ENCODE measurements at regions not wholly inside any gene's neighbourhood (a gene's known extent, or its start where the extent isn't known, plus 50 kb on each side); places are given as distances from the start of the nearest gene placed in this dataset.

GRCh38 chr2:10508038-10508437 lies 59.9 kb upstream of the ODC1 start:
- Histone ChIP-seq H3K9ac (ENCODE audit: control insufficient read depth, extremely low read depth, insufficient read depth, low read length) (no peak overlapping the region), H3K36me3 (ENCODE audit: control insufficient read depth in 2 of 2, extremely low read depth in 1 of 2, insufficient read depth in 2 of 2, low read length in 2 of 2) (no peaks in the 10 kb centered on the region), H2AFZ (ENCODE audit: control insufficient read depth, low read length) (no peak overlapping the region), H3K4me2 (ENCODE audit: control insufficient read depth, extremely low read depth, insufficient read depth, low read depth, low read length) (no peak overlapping the region), H3K27me3 (ENCODE audit: control insufficient read depth, extremely low read depth, insufficient read depth, low read length) (no peaks in the 10 kb centered on the region), H3K9me1 (ENCODE audit: control insufficient read depth, extremely low read depth, insufficient read depth, low read length) (no peaks in the 10 kb centered on the region), H4K20me1 (ENCODE audit: control insufficient read depth, extremely low read depth, insufficient read depth, low read length) (no peaks in the 10 kb centered on the region), H3K9me3 (ENCODE audit: control insufficient read depth, low read depth, low read length) (no peaks in the 10 kb centered on the region), H3K79me2 (ENCODE audit: control insufficient read depth, insufficient read depth, low read length) (no peaks in the 10 kb centered on the region), H3K4me3 (ENCODE audit: control insufficient read depth in 2 of 3, extremely low read depth in 1 of 3, insufficient read depth in 2 of 3, low read depth in 1 of 3, low read length in 3 of 3) (no peak overlapping the region), H3K27ac (ENCODE audit: control insufficient read depth, insufficient read depth, low read length) (no peak overlapping the region), H3K4me1 (ENCODE audit: control insufficient read depth, extremely low read depth, insufficient read depth, low read length) (no peaks in the 10 kb centered on the region)
- no peak for DNase-seq (ENCODE audit: low read depth, low spot score)
- dilution Hi-C loops (cut with MboI; ENCODE audit: extremely low pct_ligation_motif_present, low sequenced_read_pairs): no loop called here
- TF ChIP-seq, protein P1, sequence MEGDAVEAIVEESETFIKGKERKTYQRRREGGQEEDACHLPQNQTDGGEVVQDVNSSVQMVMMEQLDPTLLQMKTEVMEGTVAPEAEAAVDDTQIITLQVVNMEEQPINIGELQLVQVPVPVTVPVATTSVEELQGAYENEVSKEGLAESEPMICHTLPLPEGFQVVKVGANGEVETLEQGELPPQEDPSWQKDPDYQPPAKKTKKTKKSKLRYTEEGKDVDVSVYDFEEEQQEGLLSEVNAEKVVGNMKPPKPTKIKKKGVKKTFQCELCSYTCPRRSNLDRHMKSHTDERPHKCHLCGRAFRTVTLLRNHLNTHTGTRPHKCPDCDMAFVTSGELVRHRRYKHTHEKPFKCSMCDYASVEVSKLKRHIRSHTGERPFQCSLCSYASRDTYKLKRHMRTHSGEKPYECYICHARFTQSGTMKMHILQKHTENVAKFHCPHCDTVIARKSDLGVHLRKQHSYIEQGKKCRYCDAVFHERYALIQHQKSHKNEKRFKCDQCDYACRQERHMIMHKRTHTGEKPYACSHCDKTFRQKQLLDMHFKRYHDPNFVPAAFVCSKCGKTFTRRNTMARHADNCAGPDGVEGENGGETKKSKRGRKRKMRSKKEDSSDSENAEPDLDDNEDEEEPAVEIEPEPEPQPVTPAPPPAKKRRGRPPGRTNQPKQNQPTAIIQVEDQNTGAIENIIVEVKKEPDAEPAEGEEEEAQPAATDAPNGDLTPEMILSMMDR (optimal IDR thresholded peaks at IDR 0.05 in 1 of 3, IDR thresholded peaks at IDR 0.05 in 1 of 3, conservative IDR thresholded peaks at IDR 0.05 in 1 of 3; ENCODE audit: extremely low read depth in 1 of 3, insufficient read depth in 2 of 3, low read length in 3 of 3): no peak
- TF ChIP-seq EZH2 (IDR thresholded peaks at IDR 0.05; ENCODE audit: low read length): no peak
- FAIRE-seq: no peak

DNA sequence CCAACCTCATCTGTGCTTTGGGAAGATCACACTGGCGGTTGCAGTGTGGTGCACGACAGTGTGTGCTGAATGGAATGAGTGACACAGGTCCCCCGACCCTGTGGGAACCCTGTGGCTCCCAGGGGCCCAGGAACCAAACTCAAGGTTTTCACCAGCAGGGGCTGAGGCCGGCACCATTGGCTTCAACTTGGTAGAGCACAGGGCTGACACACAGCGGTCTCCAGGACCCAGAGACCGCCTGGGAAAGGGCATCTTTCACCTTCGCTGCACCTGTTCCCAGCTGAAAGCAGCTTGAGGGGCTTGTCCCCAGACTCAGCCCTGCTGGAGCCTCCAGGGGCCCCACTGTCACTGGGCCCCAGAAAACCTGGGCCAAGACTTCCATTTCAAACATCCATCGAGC lies 59.0 kb upstream of the ODC1 start:
- no peaks in the 10 kb centered on the region for H3K9me3 ChIP-seq (ENCODE audit: control insufficient read depth, low read depth, low read length)
- H3K36me3 ChIP-seq (ENCODE audit: control insufficient read depth in 2 of 2, extremely low read depth in 1 of 2, insufficient read depth in 2 of 2, low read length in 2 of 2): no peaks in the 10 kb centered on the region
- dilution Hi-C loops (cut with MboI; ENCODE audit: extremely low pct_ligation_motif_present, low sequenced_read_pairs): no loop called here

More for the DNA sequence above, 59.0 kb upstream of the ODC1 start:
- TF ChIP-seq, protein P1 (optimal IDR thresholded peaks at IDR 0.05 in 1 of 3, IDR thresholded peaks at IDR 0.05 in 1 of 3, conservative IDR thresholded peaks at IDR 0.05 in 1 of 3; ENCODE audit: extremely low read depth in 1 of 3, insufficient read depth in 2 of 3, low read length in 3 of 3): no peak
- Histone ChIP-seq H2AFZ (ENCODE audit: control insufficient read depth, low read length) (no peak overlapping the region), H4K20me1 (ENCODE audit: control insufficient read depth, extremely low read depth, insufficient read depth, low read length) (no peaks in the 10 kb centered on the region), H3K79me2 (ENCODE audit: control insufficient read depth, insufficient read depth, low read length) (no peaks in the 10 kb centered on the region), H3K27me3 (ENCODE audit: control insufficient read depth, extremely low read depth, insufficient read depth, low read length) (no peaks in the 10 kb centered on the region), H3K4me1 (ENCODE audit: control insufficient read depth, extremely low read depth, insufficient read depth, low read length) (no peaks in the 10 kb centered on the region), H3K27ac (ENCODE audit: control insufficient read depth, insufficient read depth, low read length) (no peak overlapping the region), H3K9me1 (ENCODE audit: control insufficient read depth, extremely low read depth, insufficient read depth, low read length) (no peaks in the 10 kb centered on the region), H3K9ac (ENCODE audit: control insufficient read depth, extremely low read depth, insufficient read depth, low read length) (no peak overlapping the region), H3K4me2 (ENCODE audit: control insufficient read depth, extremely low read depth, insufficient read depth, low read depth, low read length) (no peak overlapping the region), H3K4me3 (ENCODE audit: control insufficient read depth in 2 of 3, extremely low read depth in 1 of 3, insufficient read depth in 2 of 3, low read depth in 1 of 3, low read length in 3 of 3) (no peak overlapping the region)
- FAIRE-seq: no peak
- DNase-seq (ENCODE audit: low read depth, low spot score): no peak

Data from keratinocyte (primary cell).